HCT116 (cell line): ENCODE measurements at regions not wholly inside any gene's neighbourhood (a gene's known extent, or its start where the extent isn't known, plus 50 kb on each side); places are given as distances from the start of the nearest gene placed in this dataset.

ENCODE experiments used
- CTCF ChIP-seq, 3 experiments: fragments of 200-600 bp in 1 of 3; sonication (generic) in 1 of 3; IDR thresholded peaks in 2 of 3; conservative IDR thresholded peaks in 1 of 3; 2 replicates each; pipeline ENCODE4 v1.5.1; 2012 to 2017; ENCODE audit warnings: low read depth in 2 of 3, low read length in 2 of 3, antibody characterized with exemption in 1 of 3, borderline replicate concordance in 1 of 3, control low read depth in 1 of 3, mild to moderate bottlenecking in 1 of 3, mixed read lengths in 1 of 3, mixed run types in 1 of 3, moderate library complexity in 1 of 3; ENCODE audit not compliant: insufficient read depth in 1 of 3
- EZH2 ChIP-seq: fragments of 200-600 bp; sonication (generic); IDR thresholded peaks from 2 replicates; pipeline ENCODE4 v1.6.1; 2017; ENCODE audit warnings: antibody characterized with exemption, mixed run types
- POLR2A ChIP-seq: IDR thresholded peaks from 2 replicates; pipeline ENCODE4 v1.7.0; 2011; ENCODE audit warnings: borderline replicate concordance; ENCODE audit not compliant: insufficient read depth, insufficient read length; ENCODE audit errors: extremely low read depth
- POLR2AphosphoS5 ChIP-seq: IDR thresholded peaks from 2 replicates; pipeline ENCODE4 v1.6.1; 2011; ENCODE audit warnings: mild to moderate bottlenecking, low read depth, low read length, moderate library complexity
- REST ChIP-seq: IDR thresholded peaks from 2 replicates; pipeline ENCODE4 v1.6.1; 2012; ENCODE audit warnings: low read depth
- ZFX ChIP-seq: fragments of 450-650 bp; IDR thresholded peaks from 2 replicates; pipeline ENCODE4 v1.6.1; 2017

GRCh38 chr3:194937882-194938321 is 252.2 kb downstream of the FAM43A start:
- no peak for TF ChIP-seq POLR2AphosphoS5
- no peak for TF ChIP-seq ZFX
- TF ChIP-seq REST = no peak
- TF ChIP-seq POLR2A = no peak
- no peak for TF ChIP-seq CTCF (IDR thresholded peaks at IDR 0.05 in 2 of 3, conservative IDR thresholded peaks at IDR 0.05 in 1 of 3; ENCODE audit: borderline replicate concordance in 1 of 3, insufficient read depth in 1 of 3, low read depth in 2 of 3, low read length in 2 of 3)
- TF ChIP-seq EZH2 = no peak
